ENCODE measurements at regions not wholly inside any gene's neighbourhood (a gene's known extent, or its start where the extent isn't known, plus 50 kb on each side); places are given as distances from the start of the nearest gene placed in this dataset.

GRCh38 chrX:22351966-22352365 lies 79.3 kb downstream of the CBLL2 start:
- no peak for TF ChIP-seq CTCF (conservative IDR thresholded peaks at IDR 0.05 in 1 of 2, IDR thresholded peaks at IDR 0.05 in 1 of 2; ENCODE audit: extremely low read depth in 1 of 2, insufficient read depth in 1 of 2, low read depth in 1 of 2, low read length in 2 of 2)
- TF ChIP-seq EZH2 (IDR thresholded peaks at IDR 0.05; ENCODE audit: borderline replicate concordance, low read length) = no peak
